MM.1S (cell line): ENCODE measurements at regions not wholly inside any gene's neighbourhood (a gene's known extent, or its start where the extent isn't known, plus 50 kb on each side); places are given as distances from the start of the nearest gene placed in this dataset.

ENCODE experiments used
- DNase-seq: peaks from one replicate; pipeline ENCODE4 v3.0.0-alpha.2; 2015
- H2AFZ ChIP-seq: fragments of 300-600 bp; sonication (generic); 2 replicates; pipeline ENCODE4 v1.6.0; 2016; ENCODE audit warnings: antibody characterized with exemption, low read length
- H3F3A ChIP-seq: fragments of 300-600 bp; sonication (generic); 2 replicates; pipeline ENCODE4 v1.6.1; 2016; ENCODE audit warnings: mild to moderate bottlenecking, antibody characterized with exemption, low read length, moderate library complexity, mixed read lengths; ENCODE audit not compliant: insufficient read depth
- H3K27ac ChIP-seq: fragments of 300-600 bp; sonication (generic); 2 replicates; pipeline ENCODE4 v1.5.1; 2016; ENCODE audit warnings: mild to moderate bottlenecking, low read length
- H3K27me3 ChIP-seq: fragments of 300-600 bp; sonication (generic); replicated peaks from 2 replicates; pipeline ENCODE4 v1.6.0; 2016; ENCODE audit warnings: low read length; ENCODE audit not compliant: insufficient read depth
- H3K36me3 ChIP-seq: fragments of 300-600 bp; sonication (generic); replicated peaks from 2 replicates; pipeline ENCODE4 v1.6.1; 2016; ENCODE audit warnings: mild to moderate bottlenecking, low read length, mixed read lengths; ENCODE audit not compliant: insufficient read depth
- H3K4me1 ChIP-seq: fragments of 300-600 bp; sonication (generic); 2 replicates; pipeline ENCODE4 v1.6.1; 2016; ENCODE audit warnings: low read length, mixed read lengths
- H3K4me2 ChIP-seq: fragments of 300-600 bp; sonication (generic); 2 replicates; pipeline ENCODE4 v1.6.0; 2016; ENCODE audit warnings: low read depth, low read length
- H3K4me3 ChIP-seq: fragments of 300-600 bp; sonication (generic); 2 replicates; pipeline ENCODE4 v1.5.1; 2016; ENCODE audit warnings: low read length, mixed read lengths
- H3K79me2 ChIP-seq: fragments of 300-600 bp; sonication (generic); 2 replicates; pipeline ENCODE4 v1.6.1; 2016; ENCODE audit warnings: mixed run types, low read length, mixed read lengths
- H3K9ac ChIP-seq: fragments of 300-600 bp; sonication (generic); 2 replicates; pipeline ENCODE4 v1.6.1; 2016; ENCODE audit warnings: low read length, mixed read lengths
- H3K9me2 ChIP-seq: fragments of 300-600 bp; sonication (generic); replicated peaks from 2 replicates; pipeline ENCODE4 v1.6.1; 2016; ENCODE audit warnings: mild to moderate bottlenecking, low read length, mixed read lengths; ENCODE audit not compliant: insufficient read depth
- H3K9me3 ChIP-seq: fragments of 300-600 bp; sonication (generic); replicated peaks from 2 replicates; pipeline ENCODE4 v1.6.1; 2016; ENCODE audit warnings: mild to moderate bottlenecking, low read length, mixed read lengths; ENCODE audit not compliant: insufficient read depth
- H4K20me1 ChIP-seq: fragments of 300-600 bp; sonication (generic); 2 replicates; pipeline ENCODE4 v1.6.1; 2016; ENCODE audit warnings: mild to moderate bottlenecking, low read length, moderate library complexity, mixed read lengths; ENCODE audit not compliant: insufficient read depth
- CTCF ChIP-seq: fragments of 300-600 bp; sonication (generic); IDR thresholded peaks from 2 replicates; pipeline ENCODE4 v1.5.1; 2016; ENCODE audit warnings: antibody characterized with exemption, low read length, mixed read lengths
- EZH2 ChIP-seq: fragments of 300-600 bp; sonication (generic); optimal IDR thresholded peaks from 2 replicates; pipeline ENCODE3; 2017; ENCODE audit warnings: low read depth, mild to moderate bottlenecking, antibody characterized with exemption, low read length, mixed read lengths
- EZH2phosphoT487 ChIP-seq: fragments of 300-600 bp; sonication (generic); IDR thresholded peaks from 2 replicates; pipeline ENCODE4 v1.6.1; 2018; ENCODE audit warnings: antibody characterized with exemption, low read length

- no peaks in the 10 kb centered on the region for H3K27me3 ChIP-seq
- H3K9ac ChIP-seq: no peak overlapping the region
- no peak overlapping the region for H3K4me3 ChIP-seq
- H3K79me2 ChIP-seq: no peaks in the 10 kb centered on the region
- no peak for DNase-seq
- H3K9me3 ChIP-seq: no peaks in the 10 kb centered on the region
- TF ChIP-seq CTCF (no peak), EZH2 (no peak), EZH2phosphoT487 (no peak)
- H3K27ac ChIP-seq: no peak overlapping the region
- H3F3A ChIP-seq: no peaks in the 10 kb centered on the region
- no peaks in the 10 kb centered on the region for H3K36me3 ChIP-seq
- no peaks in the 10 kb centered on the region for H3K4me1 ChIP-seq
- no peaks in the 10 kb centered on the region for H3K9me2 ChIP-seq
- H3K4me2 ChIP-seq: no peak overlapping the region
- no peak overlapping the region for H2AFZ ChIP-seq
- no peaks in the 10 kb centered on the region for H4K20me1 ChIP-seq
These were observed 77.8 kb upstream of the SETBP1 start for GRCh38 chr18:44602845-44603244.

GRCh38 chr18:44609181-44609941 lies 71.3 kb upstream of the SETBP1 start:
- no peak overlapping the region for H2AFZ ChIP-seq
- no peaks in the 10 kb centered on the region for H3K9me3 ChIP-seq
- H3K4me1 ChIP-seq: no peaks in the 10 kb centered on the region
- TF ChIP-seq CTCF: no peak
- TF ChIP-seq EZH2phosphoT487: no peak
- no peak for TF ChIP-seq EZH2
- no peak overlapping the region for H3K4me2 ChIP-seq
- no peaks in the 10 kb centered on the region for H3K36me3 ChIP-seq
- H3K9ac ChIP-seq: no peak overlapping the region
- no peaks in the 10 kb centered on the region for H4K20me1 ChIP-seq
- no peak overlapping the region for H3K27ac ChIP-seq
- H3F3A ChIP-seq: no peaks in the 10 kb centered on the region
- DNase-seq: no peak
- H3K79me2 ChIP-seq: no peaks in the 10 kb centered on the region
- H3K9me2 ChIP-seq: no peaks in the 10 kb centered on the region
- H3K27me3 ChIP-seq: no peaks in the 10 kb centered on the region
- no peak overlapping the region for H3K4me3 ChIP-seq

- no peaks in the 10 kb centered on the region for H3F3A ChIP-seq
- H2AFZ ChIP-seq: no peak overlapping the region
- H4K20me1 ChIP-seq: no peaks in the 10 kb centered on the region
- H3K9me3 ChIP-seq: no peaks in the 10 kb centered on the region
- no peaks in the 10 kb centered on the region for H3K9me2 ChIP-seq
- H3K27ac ChIP-seq: no peak overlapping the region
- no peak overlapping the region for H3K9ac ChIP-seq
- no peak overlapping the region for H3K4me3 ChIP-seq
- no peaks in the 10 kb centered on the region for H3K4me1 ChIP-seq
- no peak overlapping the region for H3K4me2 ChIP-seq
- H3K36me3 ChIP-seq: no peaks in the 10 kb centered on the region
- H3K79me2 ChIP-seq: no peaks in the 10 kb centered on the region
- TF ChIP-seq CTCF: no peak
- TF ChIP-seq EZH2phosphoT487: no peak
- no peak for TF ChIP-seq EZH2
- no peak for DNase-seq
- no peaks in the 10 kb centered on the region for H3K27me3 ChIP-seq
These were observed 59.9 kb upstream of the SETBP1 start for GRCh38 chr18:44620812-44621211.
